HCT116 (cell line): ENCODE measurements at regions not wholly inside any gene's neighbourhood (a gene's known extent, or its start where the extent isn't known, plus 50 kb on each side); places are given as distances from the start of the nearest gene placed in this dataset.

Source experiments
- CTCF ChIP-seq, 3 experiments: fragments of 200-600 bp in 1 of 3; sonication (generic) in 1 of 3; IDR thresholded peaks in 2 of 3; conservative IDR thresholded peaks in 1 of 3; 2 replicates each; pipeline ENCODE4 v1.5.1; 2012 to 2017; ENCODE audit warnings: low read depth in 2 of 3, low read length in 2 of 3, antibody characterized with exemption in 1 of 3, borderline replicate concordance in 1 of 3, control low read depth in 1 of 3, mild to moderate bottlenecking in 1 of 3, mixed read lengths in 1 of 3, mixed run types in 1 of 3, moderate library complexity in 1 of 3; ENCODE audit not compliant: insufficient read depth in 1 of 3
- EGR1 ChIP-seq: IDR thresholded peaks from 2 replicates; pipeline ENCODE4 v1.6.1; 2012; ENCODE audit warnings: low read depth
- JUND ChIP-seq: IDR thresholded peaks from 2 replicates; pipeline ENCODE4 v1.6.1; 2012
- POLR2A ChIP-seq: IDR thresholded peaks from 2 replicates; pipeline ENCODE4 v1.7.0; 2011; ENCODE audit warnings: borderline replicate concordance; ENCODE audit not compliant: insufficient read depth, insufficient read length; ENCODE audit errors: extremely low read depth
- REST ChIP-seq: IDR thresholded peaks from 2 replicates; pipeline ENCODE4 v1.6.1; 2012; ENCODE audit warnings: low read depth
- ZFX ChIP-seq: fragments of 450-650 bp; IDR thresholded peaks from 2 replicates; pipeline ENCODE4 v1.6.1; 2017

DNA sequence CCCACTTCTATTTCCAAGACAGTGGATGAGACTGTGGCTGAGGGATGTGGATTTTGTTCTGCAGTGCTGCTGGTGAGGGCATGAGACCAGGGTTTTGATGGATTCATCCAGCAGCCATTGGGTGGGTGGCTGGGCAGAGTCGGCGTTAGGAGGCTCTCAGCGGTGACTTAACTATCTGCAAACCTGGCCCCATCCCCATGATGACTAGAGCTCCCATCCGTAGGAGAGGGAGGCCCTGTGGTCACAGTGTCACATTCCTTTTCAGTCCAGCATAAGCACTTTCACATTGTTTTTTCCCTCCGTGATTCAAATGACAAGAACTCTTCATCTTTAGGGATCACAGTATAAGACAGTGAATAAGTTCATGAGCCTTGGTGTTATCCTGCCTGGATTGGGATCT, 60.4 kb upstream of the SPRY4 start:
- no peak for TF ChIP-seq JUND
- no peak for TF ChIP-seq POLR2A
- no peak for TF ChIP-seq CTCF (IDR thresholded peaks at IDR 0.05 in 2 of 3, conservative IDR thresholded peaks at IDR 0.05 in 1 of 3; ENCODE audit: borderline replicate concordance in 1 of 3, insufficient read depth in 1 of 3, low read depth in 2 of 3, low read length in 2 of 3)
- TF ChIP-seq EGR1: no peak
- TF ChIP-seq REST: no peak
- no peak for TF ChIP-seq ZFX
